Activated CD4-positive, CD25-positive, alpha-beta regulatory T cell (primary cell): ENCODE measurements at regions not wholly inside any gene's neighbourhood (a gene's known extent, or its start where the extent isn't known, plus 50 kb on each side); places are given as distances from the start of the nearest gene placed in this dataset.
A peak's percentile ranks its signal among the peaks of the same experiment; 100 is the strongest.
"Not testable (repeated sequence)": the region's sequence is repeated elsewhere in the genome, so short reads cannot be mapped to it uniquely, and the experiment has no call there.

ENCODE experiments used
- DNase-seq, 4 experiments: peaks; one replicate each; lab custom pipeline; 2025; lab: John Stamatoyannopoulos, UW

GRCh38 chrX:136975684-136976470 is 57.9 kb downstream of the GPR101 start:
- no peak for DNase-seq

- DNase-seq = no peak
These were observed 65.8 kb downstream of the GPR101 start for GRCh38 chrX:136967966-136968365.

GRCh38 chrX:136963973-136964372 is 69.8 kb downstream of the GPR101 start:
- DNase-seq = no peak

GRCh38 chrX:136961594-136962135 is 72.1 kb downstream of the GPR101 start:
- no peak for DNase-seq

- DNase-seq = no peak
These were observed 74.4 kb upstream of the RBMX start for GRCh38 chrX:136954930-136955329.

- DNase-seq = peak; percentile 2 to 21 (median 2)
These were observed 73.6 kb upstream of the RBMX start for GRCh38 chrX:136953867-136954787.

- DNase-seq = no peak
These were observed 69.7 kb upstream of the RBMX start for GRCh38 chrX:136950211-136950610.

- DNase-seq = no peak
These were observed 61.1 kb upstream of the RBMX start for GRCh38 chrX:136941396-136942337.

- no peak for DNase-seq
These were observed 55.6 kb upstream of the RBMX start for GRCh38 chrX:136936183-136936549.

GRCh38 chrX:136935533-136936182 is 55.1 kb upstream of the RBMX start:
- DNase-seq = peak in 1 of 4 experiments; percentile 7

GRCh38 chrX:136934652-136935051 is 54.1 kb upstream of the RBMX start:
- DNase-seq = not testable (repeated sequence)

- no peak for DNase-seq
These were observed 53.2 kb upstream of the RBMX start for GRCh38 chrX:136933611-136934145.

GRCh38 chrX:136931661-136932060 is 51.1 kb upstream of the RBMX start:
- no peak for DNase-seq
